Peyer's patch (tissue), 4 donors: ENCODE measurements at regions not wholly inside any gene's neighbourhood (a gene's known extent, or its start where the extent isn't known, plus 50 kb on each side); places are given as distances from the start of the nearest gene placed in this dataset.
"Not testable (repeated sequence)": the region's sequence is repeated elsewhere in the genome, so short reads cannot be mapped to it uniquely, and the experiment has no call there.

Experiments used
- DNase-seq, 3 donors: peaks; one replicate each; pipeline ENCODE4 v3.0.0-alpha.2; 2017 to 2019
- H3K27ac ChIP-seq, 4 donors: fragments of 200-600 bp; sonication (generic); one replicate each; pipeline ENCODE4 v1.5.1; 2016 to 2019
- H3K27me3 ChIP-seq, 2 donors: fragments of 200-600 bp; sonication (generic); one replicate each; pipeline ENCODE4 v1.5.1; 2019
- H3K36me3 ChIP-seq, 3 donors: fragments of 200-600 bp; sonication (generic); one replicate each; pipeline ENCODE4 v1.5.1; 2016 to 2019
- H3K4me1 ChIP-seq, 4 donors: fragments of 200-600 bp; sonication (generic); one replicate each; pipeline ENCODE4 v1.5.1; 2016 to 2019
- H3K4me3 ChIP-seq, 4 donors: fragments of 200-600 bp; sonication (generic); 1 replicate in 3 of 4; 2 replicates in 1 of 4; pipeline ENCODE4 v1.5.1; 2016 to 2019; ENCODE audit warnings: mild to moderate bottlenecking in 1 of 4
- H3K9me3 ChIP-seq, 4 donors: fragments of 200-600 bp; sonication (generic); one replicate each; pipeline ENCODE4 v1.5.1; 2016 to 2019; ENCODE audit warnings: mild to moderate bottlenecking in 1 of 4
- POLR2A ChIP-seq, 2 donors: fragments of 450-650 bp; IDR thresholded peaks; one replicate each; pipeline ENCODE4 v1.5.1; 2017; ENCODE audit warnings: antibody characterized with exemption in 2 of 2, mild to moderate bottlenecking in 2 of 2, moderate library complexity in 2 of 2
- TF ChIP-seq, protein P1 (sequence below), 6 experiments: fragments of 450-650 bp in 4 of 6; fragments of 200-600 bp in 2 of 6; sonication (generic) in 1 of 6; IDR thresholded peaks; one replicate each; pipeline ENCODE4 v1.5.1; 2017 to 2019; ENCODE audit warnings: antibody characterized with exemption in 6 of 6, mild to moderate bottlenecking in 3 of 6, moderate library complexity in 1 of 6

DNA sequence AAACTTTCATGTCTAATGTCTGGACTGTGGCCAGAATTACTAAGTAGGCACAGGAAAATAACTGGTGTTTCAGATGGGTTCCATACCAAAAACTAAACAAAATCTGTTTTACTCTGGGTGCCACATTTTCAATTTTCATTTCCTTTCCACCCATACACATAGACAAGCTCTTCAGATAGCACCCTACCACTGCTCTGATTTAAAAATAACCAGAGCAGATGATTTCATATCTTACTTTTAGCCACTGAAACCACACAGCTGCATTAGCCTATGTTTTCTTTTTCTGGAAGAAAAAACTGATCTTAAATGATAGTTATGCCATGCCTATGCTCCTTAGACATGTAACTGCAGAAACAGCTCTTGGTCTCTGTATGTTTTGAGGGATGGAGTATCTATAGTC, 647.6 kb downstream of the CPS1 start:
- H3K4me1 ChIP-seq, result no peaks in the 10 kb centered on the region
- H3K36me3 ChIP-seq, result no peaks in the 10 kb centered on the region
- H3K9me3 ChIP-seq, result no peaks in the 10 kb centered on the region
- no peak overlapping the region for H3K4me3 ChIP-seq
- H3K27ac ChIP-seq, result no peak overlapping the region
- no peaks in the 10 kb centered on the region for H3K27me3 ChIP-seq
- no peak for DNase-seq
- no peak for TF ChIP-seq POLR2A (IDR thresholded peaks at IDR 0.05)
- TF ChIP-seq, protein P1, sequence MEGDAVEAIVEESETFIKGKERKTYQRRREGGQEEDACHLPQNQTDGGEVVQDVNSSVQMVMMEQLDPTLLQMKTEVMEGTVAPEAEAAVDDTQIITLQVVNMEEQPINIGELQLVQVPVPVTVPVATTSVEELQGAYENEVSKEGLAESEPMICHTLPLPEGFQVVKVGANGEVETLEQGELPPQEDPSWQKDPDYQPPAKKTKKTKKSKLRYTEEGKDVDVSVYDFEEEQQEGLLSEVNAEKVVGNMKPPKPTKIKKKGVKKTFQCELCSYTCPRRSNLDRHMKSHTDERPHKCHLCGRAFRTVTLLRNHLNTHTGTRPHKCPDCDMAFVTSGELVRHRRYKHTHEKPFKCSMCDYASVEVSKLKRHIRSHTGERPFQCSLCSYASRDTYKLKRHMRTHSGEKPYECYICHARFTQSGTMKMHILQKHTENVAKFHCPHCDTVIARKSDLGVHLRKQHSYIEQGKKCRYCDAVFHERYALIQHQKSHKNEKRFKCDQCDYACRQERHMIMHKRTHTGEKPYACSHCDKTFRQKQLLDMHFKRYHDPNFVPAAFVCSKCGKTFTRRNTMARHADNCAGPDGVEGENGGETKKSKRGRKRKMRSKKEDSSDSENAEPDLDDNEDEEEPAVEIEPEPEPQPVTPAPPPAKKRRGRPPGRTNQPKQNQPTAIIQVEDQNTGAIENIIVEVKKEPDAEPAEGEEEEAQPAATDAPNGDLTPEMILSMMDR (IDR thresholded peaks at IDR 0.05), result no peak

DNA sequence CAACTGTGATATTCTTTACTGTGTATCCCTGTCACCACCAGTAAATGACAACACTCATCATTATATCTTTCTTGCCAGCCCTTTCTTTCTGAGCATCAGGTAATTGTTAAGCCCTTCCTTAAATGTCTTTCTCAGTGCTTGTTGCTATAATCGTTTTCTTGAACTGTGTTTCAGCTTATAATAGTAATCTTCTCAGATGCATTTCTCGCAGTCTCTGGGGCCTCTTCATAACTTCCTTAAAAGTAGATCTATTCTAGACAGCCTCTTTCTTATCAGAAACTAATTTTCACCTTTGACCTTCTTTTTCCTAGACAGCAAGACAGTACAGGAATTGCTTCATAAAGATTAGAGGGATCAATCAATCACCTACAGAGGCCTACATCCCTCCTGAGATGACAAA, 648.1 kb downstream of the CPS1 start:
- Histone ChIP-seq H3K27me3 (no peaks in the 10 kb centered on the region), H3K36me3 (no peaks in the 10 kb centered on the region), H3K9me3 (no peaks in the 10 kb centered on the region), H3K27ac (no peak overlapping the region), H3K4me3 (no peak overlapping the region), H3K4me1 (no peaks in the 10 kb centered on the region)
- no peak for TF ChIP-seq POLR2A (IDR thresholded peaks at IDR 0.05)
- TF ChIP-seq, protein P1 (IDR thresholded peaks at IDR 0.05), result no peak
- no peak for DNase-seq

DNA sequence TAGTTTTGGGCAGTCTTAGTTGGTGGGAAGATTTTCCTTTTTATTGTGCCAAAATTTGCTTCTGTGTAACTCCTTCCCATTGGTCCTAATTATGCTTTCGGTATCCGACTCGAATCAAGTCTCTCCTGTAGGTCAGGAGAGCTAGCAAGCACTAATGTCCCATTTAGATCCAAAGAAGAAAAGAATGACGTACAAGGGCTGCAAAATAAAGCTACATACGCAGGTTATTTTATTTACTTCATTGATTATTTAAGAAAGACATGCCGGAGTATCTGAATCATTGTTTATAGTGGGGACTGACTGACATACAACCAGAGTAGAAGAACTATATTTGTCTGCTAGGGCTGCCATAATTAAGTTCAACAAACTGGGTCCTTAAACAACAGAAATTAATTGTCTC, 648.5 kb downstream of the CPS1 start:
- H3K27me3 ChIP-seq, result no peaks in the 10 kb centered on the region
- no peaks in the 10 kb centered on the region for H3K9me3 ChIP-seq
- TF ChIP-seq, protein P1 (IDR thresholded peaks at IDR 0.05), result no peak
- no peak for TF ChIP-seq POLR2A (IDR thresholded peaks at IDR 0.05)
- H3K4me3 ChIP-seq, result no peak overlapping the region
- DNase-seq, result no peak
- H3K36me3 ChIP-seq, result no peaks in the 10 kb centered on the region
- no peak overlapping the region for H3K27ac ChIP-seq
- no peaks in the 10 kb centered on the region for H3K4me1 ChIP-seq

DNA sequence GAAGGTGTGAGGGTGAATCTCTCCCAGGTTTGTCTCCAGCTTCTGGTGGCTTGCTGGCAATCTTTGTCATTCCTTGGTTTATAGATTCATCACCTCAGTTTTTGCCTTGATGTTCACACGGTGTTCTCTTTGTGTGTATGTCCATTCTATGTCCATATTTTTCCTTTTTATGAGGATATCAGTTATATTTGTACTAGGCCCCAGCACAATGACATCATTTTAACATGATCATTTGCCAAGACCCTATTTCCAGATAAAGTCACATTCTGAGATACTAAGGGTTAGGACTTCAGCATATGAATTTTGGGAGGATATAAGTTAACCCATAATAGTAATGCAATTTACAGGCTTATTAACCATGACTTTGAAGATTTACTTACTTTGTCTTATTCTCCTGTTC, 649.0 kb downstream of the CPS1 start:
- no peak for DNase-seq
- H3K27me3 ChIP-seq, result no peaks in the 10 kb centered on the region
- no peak overlapping the region for H3K27ac ChIP-seq
- H3K36me3 ChIP-seq, result no peaks in the 10 kb centered on the region
- H3K4me3 ChIP-seq, result no peak overlapping the region
- no peaks in the 10 kb centered on the region for H3K4me1 ChIP-seq
- no peak for TF ChIP-seq POLR2A (IDR thresholded peaks at IDR 0.05)
- TF ChIP-seq, protein P1 (IDR thresholded peaks at IDR 0.05), result no peak
- no peaks in the 10 kb centered on the region for H3K9me3 ChIP-seq

DNA sequence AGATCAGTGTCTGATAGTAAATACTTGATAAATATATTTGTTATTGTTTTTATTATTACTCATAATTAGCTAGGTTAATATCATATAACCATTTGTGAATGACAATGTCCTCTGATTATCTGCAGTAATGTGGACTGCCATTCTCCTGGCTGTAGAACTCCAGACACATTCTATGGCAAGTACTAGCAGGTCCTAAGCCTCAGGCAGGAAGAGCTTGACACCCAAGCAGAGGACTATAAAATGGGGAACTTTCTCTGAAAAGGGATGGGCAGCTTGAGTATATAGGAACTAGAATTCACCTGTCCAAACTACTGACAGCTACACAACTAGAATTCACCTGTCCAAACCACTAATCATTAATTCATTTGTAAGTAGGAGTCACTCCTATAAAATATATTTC, 649.4 kb downstream of the CPS1 start:
- Histone ChIP-seq H3K9me3 (no peaks in the 10 kb centered on the region), H3K4me1 (no peaks in the 10 kb centered on the region), H3K36me3 (no peaks in the 10 kb centered on the region), H3K4me3 (no peak overlapping the region), H3K27me3 (no peaks in the 10 kb centered on the region), H3K27ac (no peak overlapping the region)
- no peak for DNase-seq
- TF ChIP-seq, protein P1 (IDR thresholded peaks at IDR 0.05), result no peak
- no peak for TF ChIP-seq POLR2A (IDR thresholded peaks at IDR 0.05)

DNA sequence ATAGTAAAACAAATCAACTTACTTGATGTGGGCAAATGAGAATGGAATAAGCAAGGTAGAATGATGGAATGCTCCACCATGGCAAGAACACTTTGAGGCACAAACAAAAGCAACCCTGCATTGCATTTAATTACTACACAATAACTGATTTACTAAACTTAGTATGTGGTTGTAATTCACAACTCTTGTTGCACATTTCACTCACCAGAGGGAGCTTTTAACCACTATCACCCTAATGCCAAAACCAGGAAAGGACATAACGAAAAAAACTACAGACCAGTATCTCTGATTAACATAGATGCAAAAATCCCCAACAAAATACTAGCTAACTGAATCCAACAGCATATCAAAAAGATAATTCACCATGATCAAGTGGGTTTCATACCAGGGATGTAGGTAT, 659.8 kb downstream of the CPS1 start:
- DNase-seq, result no peak
- no peaks in the 10 kb centered on the region for H3K36me3 ChIP-seq
- TF ChIP-seq POLR2A (IDR thresholded peaks at IDR 0.05), result no peak
- TF ChIP-seq, protein P1 (IDR thresholded peaks at IDR 0.05), result no peak
- H3K27ac ChIP-seq, result no peak overlapping the region
- H3K9me3 ChIP-seq, result no peaks in the 10 kb centered on the region
- H3K4me1 ChIP-seq, result no peaks in the 10 kb centered on the region
- H3K4me3 ChIP-seq, result no peak overlapping the region
- no peaks in the 10 kb centered on the region for H3K27me3 ChIP-seq

DNA sequence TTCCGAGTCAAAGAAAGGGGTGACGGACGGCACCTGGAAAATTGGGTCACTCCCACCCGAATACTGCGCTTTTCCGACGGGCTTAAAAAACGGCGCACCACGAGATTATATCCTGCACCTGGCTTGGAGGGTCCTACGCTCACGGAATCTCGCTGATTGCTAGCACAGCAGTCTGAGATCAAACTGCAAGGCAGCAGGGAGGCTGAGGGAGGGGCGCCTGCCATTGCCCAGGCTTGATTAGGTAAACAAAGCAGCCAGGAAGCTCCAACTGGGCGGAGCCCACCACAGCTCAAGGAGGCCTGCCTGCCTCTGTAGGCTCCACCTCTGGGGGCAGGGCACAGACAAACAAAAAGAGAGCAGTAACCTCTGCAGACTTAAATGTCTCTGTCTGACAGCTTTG, 663.1 kb downstream of the CPS1 start:
- not testable (repeated sequence) for H3K4me3 ChIP-seq, H3K36me3 ChIP-seq, H3K27ac ChIP-seq, H3K27me3 ChIP-seq, DNase-seq, H3K9me3 ChIP-seq, H3K4me1 ChIP-seq
